ENCODE measurements at regions not wholly inside any gene's neighbourhood (a gene's known extent, or its start where the extent isn't known, plus 50 kb on each side); places are given as distances from the start of the nearest gene placed in this dataset.

- DNase-seq (ENCODE audit: low read depth in 2 of 2): no peak
Observed at GRCh38 chr2:65537651-65538385, 105.4 kb upstream of the SPRED2 start.

GRCh38 chr2:65536596-65536995 lies 104.2 kb upstream of the SPRED2 start:
- no peak for DNase-seq (ENCODE audit: low read depth in 2 of 2)

- DNase-seq (ENCODE audit: low read depth in 2 of 2): no peak
Observed at GRCh38 chr2:65532937-65533336, 100.5 kb upstream of the SPRED2 start.

- DNase-seq (ENCODE audit: low read depth in 2 of 2): no peak
Observed at GRCh38 chr2:65532326-65532725, 99.9 kb upstream of the SPRED2 start.

GRCh38 chr2:65530547-65531320 lies 98.3 kb upstream of the SPRED2 start:
- no peak for DNase-seq (ENCODE audit: low read depth in 2 of 2)

GRCh38 chr2:65529419-65529818 lies 97.0 kb upstream of the SPRED2 start:
- DNase-seq (ENCODE audit: low read depth in 2 of 2): no peak

GRCh38 chr2:65528241-65528574 lies 95.8 kb upstream of the SPRED2 start:
- no peak for DNase-seq (ENCODE audit: low read depth in 2 of 2)

- no peak for DNase-seq (ENCODE audit: low read depth in 2 of 2)
Observed at GRCh38 chr2:65527451-65528240, 95.2 kb upstream of the SPRED2 start.

- DNase-seq (ENCODE audit: low read depth in 2 of 2): no peak
Observed at GRCh38 chr2:65525616-65526231, 93.3 kb upstream of the SPRED2 start.

- DNase-seq (ENCODE audit: low read depth in 2 of 2): no peak
Observed at GRCh38 chr2:65522922-65523321, 90.5 kb upstream of the SPRED2 start.

- DNase-seq (ENCODE audit: low read depth in 2 of 2): no peak
Observed at GRCh38 chr2:65518751-65519150, 86.4 kb upstream of the SPRED2 start.

- peak in 1 of 2 experiments; percentile 17 for DNase-seq (ENCODE audit: low read depth in 2 of 2)
Observed at GRCh38 chr2:65514555-65515195, 82.3 kb upstream of the SPRED2 start.

GRCh38 chr2:65512783-65513182 lies 80.4 kb upstream of the SPRED2 start:
- no peak for DNase-seq (ENCODE audit: low read depth in 2 of 2)

GRCh38 chr2:65511306-65511705 lies 78.9 kb upstream of the SPRED2 start:
- no peak for DNase-seq (ENCODE audit: low read depth in 2 of 2)

GRCh38 chr2:65508225-65508624 lies 75.8 kb upstream of the SPRED2 start:
- DNase-seq (ENCODE audit: low read depth in 2 of 2): no peak

- DNase-seq (ENCODE audit: low read depth in 2 of 2): no peak
Observed at GRCh38 chr2:65507102-65508069, 75.0 kb upstream of the SPRED2 start.

GRCh38 chr2:65504814-65505697 lies 72.7 kb upstream of the SPRED2 start:
- DNase-seq (ENCODE audit: low read depth in 2 of 2): no peak

GRCh38 chr2:65504201-65504600 lies 71.8 kb upstream of the SPRED2 start:
- no peak for DNase-seq (ENCODE audit: low read depth in 2 of 2)

- DNase-seq (ENCODE audit: low read depth in 2 of 2): no peak
Observed at GRCh38 chr2:65503746-65504145, 71.3 kb upstream of the SPRED2 start.
